Mesendoderm (in vitro differentiated cells): ENCODE measurements at regions not wholly inside any gene's neighbourhood (a gene's known extent, or its start where the extent isn't known, plus 50 kb on each side); places are given as distances from the start of the nearest gene placed in this dataset.

Experiments used
- DNase-seq: peaks from one replicate; pipeline ENCODE4 v3.0.0; 2013
- H2AK5ac ChIP-seq: 2 replicates; pipeline ENCODE4 v1.6.1; 2013; ENCODE audit warnings: low read length, inconsistent platforms
- H2BK120ac ChIP-seq: 2 replicates; pipeline ENCODE4 v1.6.1; 2013; ENCODE audit warnings: low read depth, mild to moderate bottlenecking, low read length, moderate library complexity, mixed read lengths
- H2BK15ac ChIP-seq: replicated peaks from 2 replicates; pipeline ENCODE4 v1.6.1; 2013; ENCODE audit warnings: low read depth, mild to moderate bottlenecking, moderate library complexity
- H2BK5ac ChIP-seq: 2 replicates; pipeline ENCODE4 v1.6.1; 2013; ENCODE audit warnings: low read length, inconsistent platforms
- H3K18ac ChIP-seq: 2 replicates; pipeline ENCODE4 v1.6.1; 2013; ENCODE audit warnings: mild to moderate bottlenecking, low read length, mixed read lengths
- H3K23ac ChIP-seq: one replicate; pipeline ENCODE4 v1.6.1; 2013; ENCODE audit warnings: low read length
- H3K27ac ChIP-seq: 2 replicates; pipeline ENCODE4 v1.5.1; 2013; ENCODE audit warnings: low read depth, mild to moderate bottlenecking, inconsistent platforms, low read length, moderate library complexity
- H3K27me3 ChIP-seq: 2 replicates; pipeline ENCODE4 v1.6.1; 2013; ENCODE audit warnings: low read length, control low read depth, mild to moderate bottlenecking, inconsistent platforms; ENCODE audit not compliant: insufficient read depth, poor library complexity
- H3K36me3 ChIP-seq: 2 replicates; pipeline ENCODE4 v1.6.1; 2013; ENCODE audit warnings: low read length, inconsistent platforms; ENCODE audit not compliant: control insufficient read depth, insufficient read depth
- H3K4ac ChIP-seq: one replicate; pipeline ENCODE4 v1.6.1; 2013; ENCODE audit warnings: low read depth, mild to moderate bottlenecking, low read length, moderate library complexity
- H3K4me1 ChIP-seq: 2 replicates; pipeline ENCODE4 v1.6.1; 2013; ENCODE audit warnings: low read depth, low read length, inconsistent platforms; ENCODE audit not compliant: control insufficient read depth
- H3K4me2 ChIP-seq: 2 replicates; pipeline ENCODE4 v1.6.1; 2013; ENCODE audit warnings: low read length
- H3K4me3 ChIP-seq: 2 replicates; pipeline ENCODE4 v1.5.1; 2013; ENCODE audit warnings: mild to moderate bottlenecking, low read length
- H3K56ac ChIP-seq: one replicate; pipeline ENCODE4 v1.6.1; 2013; ENCODE audit warnings: low read length
- H3K79me1 ChIP-seq: 2 replicates; pipeline ENCODE4 v1.6.1; 2013; ENCODE audit warnings: low read length, inconsistent platforms
- H3K79me2 ChIP-seq: 2 replicates; pipeline ENCODE4 v1.6.1; 2013; ENCODE audit warnings: mild to moderate bottlenecking, low read length; ENCODE audit not compliant: control insufficient read depth, insufficient read depth
- H3K9ac ChIP-seq: 2 replicates; pipeline ENCODE4 v1.6.1; 2013; ENCODE audit warnings: low read length, inconsistent platforms
- H4K5ac ChIP-seq: one replicate; pipeline ENCODE4 v1.6.1; 2013; ENCODE audit warnings: low read length
- H4K8ac ChIP-seq: one replicate; pipeline ENCODE4 v1.6.1; 2013; ENCODE audit warnings: low read depth, mild to moderate bottlenecking, control low read depth, low read length, moderate library complexity
- WGBS: extraction: QIAGEN DNeasy Blood & Tissue Kit; methylation state at CpG from one replicate; pipeline ENCODE4 v1.1.7; 2013; ENCODE audit warnings: low lambda C conversion rate, missing lambda C conversion rate; ENCODE audit not compliant: insufficient coverage; ENCODE audit errors: extremely low coverage; 5-methylcytosine and 5-hydroxymethylcytosine counted together

DNA sequence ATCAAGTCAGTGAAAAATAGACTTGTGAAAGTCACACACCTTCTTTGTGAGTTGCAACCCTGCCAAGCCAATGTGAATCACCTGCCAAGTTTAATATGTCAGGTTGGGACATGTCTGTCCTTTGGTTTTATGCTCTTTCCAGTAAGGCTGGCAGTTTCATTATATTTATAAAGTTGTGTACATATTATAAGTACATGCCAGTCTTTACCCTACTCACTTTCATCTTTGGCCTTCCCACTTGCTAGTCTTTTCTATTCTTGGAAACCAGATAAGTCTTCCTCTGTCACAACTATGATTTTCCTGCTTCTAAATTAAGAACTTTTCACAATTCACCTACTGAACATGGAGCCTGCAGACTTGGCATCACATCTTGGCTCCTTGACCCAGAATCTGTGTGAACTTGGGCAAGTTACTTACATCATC is 680.7 kb upstream of the BOD1L1 start:
- H2BK15ac ChIP-seq = no peak overlapping the region
- H3K36me3 ChIP-seq = no peaks in the 10 kb centered on the region
- H4K8ac ChIP-seq = no peak overlapping the region
- no peak overlapping the region for H3K4ac ChIP-seq
- no peak overlapping the region for H2BK5ac ChIP-seq
- no peak overlapping the region for H3K9ac ChIP-seq
- no peaks in the 10 kb centered on the region for H3K79me1 ChIP-seq
- H3K4me2 ChIP-seq = no peak overlapping the region
- H3K23ac ChIP-seq = no peak overlapping the region
- no peak overlapping the region for H3K27ac ChIP-seq
- no peak overlapping the region for H3K4me3 ChIP-seq
- no peak overlapping the region for H3K56ac ChIP-seq
- no peak for DNase-seq
- H3K18ac ChIP-seq = no peak overlapping the region
- no peaks in the 10 kb centered on the region for H3K27me3 ChIP-seq
- no peak overlapping the region for H2BK120ac ChIP-seq
- no peak overlapping the region for H2AK5ac ChIP-seq
- H4K5ac ChIP-seq = no peak overlapping the region
- H3K79me2 ChIP-seq = no peaks in the 10 kb centered on the region
- H3K4me1 ChIP-seq = no peaks in the 10 kb centered on the region

DNA sequence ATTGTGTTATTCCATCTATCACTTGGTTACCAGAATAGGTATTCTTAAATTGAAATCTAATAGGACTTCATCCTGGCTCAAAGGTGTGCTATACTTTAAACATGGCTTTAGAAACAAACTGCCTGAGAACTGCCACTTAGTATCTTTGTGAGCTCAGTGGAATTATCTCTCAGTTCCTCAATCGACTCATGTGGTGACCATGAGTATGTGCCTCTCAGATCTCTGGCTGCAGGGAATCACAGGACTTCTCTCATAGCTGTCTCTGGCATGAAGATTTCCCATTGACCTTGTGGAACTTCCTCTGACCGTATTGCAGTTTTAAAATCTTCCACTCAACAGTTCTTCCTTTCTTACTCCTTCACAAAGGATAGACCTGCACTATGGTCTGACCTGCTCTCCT is 681.9 kb upstream of the BOD1L1 start:
- Histone ChIP-seq H3K4me1 (no peaks in the 10 kb centered on the region), H3K9ac (no peak overlapping the region), H3K79me2 (no peaks in the 10 kb centered on the region), H3K36me3 (no peaks in the 10 kb centered on the region), H2BK120ac (no peak overlapping the region), H2AK5ac (no peak overlapping the region), H2BK15ac (no peak overlapping the region), H3K4ac (no peak overlapping the region), H2BK5ac (no peak overlapping the region), H3K56ac (no peak overlapping the region), H3K27ac (no peak overlapping the region), H4K8ac (peak overlapping the region; percentile 76), H3K18ac (no peak overlapping the region), H3K27me3 (no peaks in the 10 kb centered on the region), H3K4me3 (no peak overlapping the region), H3K23ac (no peak overlapping the region), H4K5ac (no peak overlapping the region), H3K4me2 (no peak overlapping the region), H3K79me1 (no peaks in the 10 kb centered on the region)
- no CpG with 5 or more reads among the region's 2 CpGs for WGBS
- peak; percentile 3 for DNase-seq

DNA sequence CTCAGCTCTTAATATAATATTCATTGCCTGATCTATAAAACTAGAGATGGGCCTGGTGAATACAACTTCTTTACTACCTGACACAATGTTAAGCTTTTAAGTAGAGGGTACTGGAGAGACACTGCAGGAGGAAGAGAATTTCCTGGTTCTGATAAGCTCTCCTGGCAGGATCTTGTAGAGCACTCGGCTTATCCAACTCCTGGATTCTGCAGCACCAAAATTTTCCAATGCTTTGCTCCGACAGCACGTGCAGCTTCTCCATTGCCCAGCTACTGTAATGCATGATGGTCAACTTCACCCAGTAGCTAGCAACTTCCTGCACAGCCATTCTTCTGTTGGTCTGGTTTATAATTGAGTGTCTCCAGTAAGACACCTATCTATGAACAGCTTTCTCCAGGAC is 686.2 kb upstream of the BOD1L1 start:
- H3K27ac ChIP-seq = no peak overlapping the region
- no peak overlapping the region for H3K4ac ChIP-seq
- H3K18ac ChIP-seq = no peak overlapping the region
- H3K9ac ChIP-seq = no peak overlapping the region
- no peak overlapping the region for H3K4me2 ChIP-seq
- H3K4me1 ChIP-seq = no peaks in the 10 kb centered on the region
- no peak overlapping the region for H2BK120ac ChIP-seq
- no peak overlapping the region for H4K8ac ChIP-seq
- WGBS = no CpG with 5 or more reads among the region's 3 CpGs
- H3K79me2 ChIP-seq = no peaks in the 10 kb centered on the region
- H3K4me3 ChIP-seq = no peak overlapping the region
- no peaks in the 10 kb centered on the region for H3K27me3 ChIP-seq
- no peak overlapping the region for H3K56ac ChIP-seq
- H4K5ac ChIP-seq = no peak overlapping the region
- no peak overlapping the region for H3K23ac ChIP-seq
- no peak overlapping the region for H2BK5ac ChIP-seq
- H3K79me1 ChIP-seq = no peaks in the 10 kb centered on the region
- H2AK5ac ChIP-seq = no peak overlapping the region
- no peaks in the 10 kb centered on the region for H3K36me3 ChIP-seq
- no peak for DNase-seq
- H2BK15ac ChIP-seq = no peak overlapping the region

DNA sequence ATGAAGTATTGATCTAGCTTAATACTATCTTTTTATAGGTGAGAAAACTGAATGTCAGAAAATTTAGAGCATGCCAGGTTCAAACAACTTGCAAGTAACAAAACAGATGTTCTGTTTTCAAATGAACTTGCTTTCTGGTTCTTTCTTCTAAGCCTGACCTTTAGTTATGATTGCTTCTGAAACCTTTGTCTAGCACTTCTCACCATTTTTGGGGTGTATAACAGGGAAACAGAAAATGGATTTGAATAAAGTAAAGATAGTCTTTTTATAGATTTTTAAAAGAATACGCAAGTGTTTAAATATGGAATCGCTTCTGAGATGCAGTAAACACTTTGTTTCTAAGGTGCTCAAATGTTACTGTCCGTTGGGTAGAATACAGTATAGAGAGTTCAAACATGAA is 687.2 kb upstream of the CPEB2 start:
- Histone ChIP-seq H3K4ac (no peak overlapping the region), H3K4me2 (no peak overlapping the region), H4K5ac (no peak overlapping the region), H2BK15ac (no peak overlapping the region), H3K79me1 (no peaks in the 10 kb centered on the region), H3K79me2 (no peaks in the 10 kb centered on the region), H3K56ac (no peak overlapping the region), H2BK120ac (no peak overlapping the region), H3K27me3 (no peaks in the 10 kb centered on the region), H3K27ac (no peak overlapping the region), H3K4me1 (no peaks in the 10 kb centered on the region), H3K18ac (no peak overlapping the region), H2AK5ac (no peak overlapping the region), H3K4me3 (no peak overlapping the region), H3K9ac (no peak overlapping the region), H3K36me3 (no peaks in the 10 kb centered on the region), H4K8ac (no peak overlapping the region), H3K23ac (no peak overlapping the region), H2BK5ac (no peak overlapping the region)
- WGBS = no CpG with 5 or more reads among the region's 3 CpGs
- DNase-seq = no peak

DNA sequence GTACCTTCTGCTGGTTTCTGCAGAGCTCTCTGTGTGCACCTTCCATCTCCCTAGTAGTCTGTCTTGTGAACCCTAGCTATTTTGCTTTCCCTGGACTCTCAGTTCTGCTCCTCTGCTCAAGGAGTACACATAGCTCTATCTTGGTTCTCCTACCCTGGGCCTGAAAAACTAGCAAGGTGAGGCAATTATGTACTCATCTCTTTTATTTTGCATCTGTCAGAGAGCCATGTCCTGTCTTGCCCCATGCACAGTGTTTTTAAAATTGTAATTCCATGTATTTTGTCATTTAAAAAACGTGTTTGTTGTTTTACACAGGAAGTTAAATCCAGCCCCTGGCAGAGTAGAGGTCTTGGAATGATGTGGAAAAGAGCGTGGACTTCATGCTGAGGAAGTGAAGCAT is 684.9 kb upstream of the CPEB2 start:
- no peak overlapping the region for H2AK5ac ChIP-seq
- H2BK120ac ChIP-seq = no peak overlapping the region
- H3K27ac ChIP-seq = no peak overlapping the region
- H4K8ac ChIP-seq = no peak overlapping the region
- no peak overlapping the region for H3K4me3 ChIP-seq
- no peaks in the 10 kb centered on the region for H3K36me3 ChIP-seq
- H3K4me2 ChIP-seq = no peak overlapping the region
- H2BK5ac ChIP-seq = no peak overlapping the region
- no peak overlapping the region for H3K18ac ChIP-seq
- no peak overlapping the region for H4K5ac ChIP-seq
- H3K56ac ChIP-seq = no peak overlapping the region
- DNase-seq = no peak
- H2BK15ac ChIP-seq = no peak overlapping the region
- H3K4me1 ChIP-seq = no peaks in the 10 kb centered on the region
- H3K79me1 ChIP-seq = no peaks in the 10 kb centered on the region
- no peak overlapping the region for H3K4ac ChIP-seq
- H3K23ac ChIP-seq = no peak overlapping the region
- no CpG with 5 or more reads among the region's 2 CpGs for WGBS
- no peak overlapping the region for H3K9ac ChIP-seq
- no peaks in the 10 kb centered on the region for H3K27me3 ChIP-seq
- no peaks in the 10 kb centered on the region for H3K79me2 ChIP-seq

DNA sequence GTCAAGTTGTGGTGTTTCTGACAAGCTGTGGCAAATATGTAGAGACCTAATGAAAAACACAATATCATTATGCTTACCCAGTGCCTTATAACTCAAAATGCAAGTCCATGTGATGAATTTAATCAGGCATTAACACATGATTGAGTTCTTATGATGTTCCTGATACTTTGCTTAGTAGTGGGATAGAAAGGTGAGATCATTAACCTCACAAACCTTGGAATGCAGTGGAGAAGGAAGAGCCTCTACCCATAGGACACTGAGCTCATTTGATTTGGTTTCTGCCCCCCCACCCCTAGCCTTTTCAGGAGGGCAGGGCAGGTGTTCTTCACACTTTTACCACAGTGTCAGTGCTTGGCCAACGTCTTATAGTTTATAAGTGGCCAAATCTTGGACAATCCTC is 683.6 kb upstream of the CPEB2 start:
- H3K79me1 ChIP-seq = no peaks in the 10 kb centered on the region
- H3K18ac ChIP-seq = no peak overlapping the region

More for the DNA sequence above, 683.6 kb upstream of the CPEB2 start:
- Histone ChIP-seq H4K8ac (no peak overlapping the region), H3K27me3 (no peaks in the 10 kb centered on the region), H3K27ac (no peak overlapping the region), H3K56ac (no peak overlapping the region), H3K36me3 (no peaks in the 10 kb centered on the region), H3K4me3 (no peak overlapping the region), H2BK120ac (no peak overlapping the region), H3K79me2 (no peaks in the 10 kb centered on the region), H2AK5ac (no peak overlapping the region), H2BK15ac (no peak overlapping the region), H3K23ac (no peak overlapping the region), H3K9ac (no peak overlapping the region), H3K4me1 (no peaks in the 10 kb centered on the region), H2BK5ac (no peak overlapping the region), H3K4ac (no peak overlapping the region), H3K4me2 (no peak overlapping the region), H4K5ac (no peak overlapping the region)
- DNase-seq = no peak
- WGBS = no CpG with 5 or more reads among the region's 1 CpG
